ES-I3 (cell line): ENCODE measurements at regions not wholly inside any gene's neighbourhood (a gene's known extent, or its start where the extent isn't known, plus 50 kb on each side); places are given as distances from the start of the nearest gene placed in this dataset.

ENCODE experiments used
- H3K36me3 ChIP-seq: 2 replicates; pipeline ENCODE4 v1.6.1; 2013; ENCODE audit warnings: mild to moderate bottlenecking, low read length, control low read depth, moderate library complexity; ENCODE audit not compliant: insufficient read depth
- H3K4me1 ChIP-seq: 2 replicates; pipeline ENCODE4 v1.6.1; 2013; ENCODE audit warnings: mild to moderate bottlenecking, control low read depth, low read length; ENCODE audit not compliant: insufficient read depth
- H3K9ac ChIP-seq: 2 replicates; pipeline ENCODE4 v1.6.1; 2013; ENCODE audit warnings: low read depth, mild to moderate bottlenecking, low read length, moderate library complexity
- H3K9me3 ChIP-seq: 2 replicates; pipeline ENCODE4 v1.6.1; 2013; ENCODE audit warnings: mild to moderate bottlenecking, low read length, moderate library complexity; ENCODE audit not compliant: control insufficient read depth, insufficient read depth

DNA sequence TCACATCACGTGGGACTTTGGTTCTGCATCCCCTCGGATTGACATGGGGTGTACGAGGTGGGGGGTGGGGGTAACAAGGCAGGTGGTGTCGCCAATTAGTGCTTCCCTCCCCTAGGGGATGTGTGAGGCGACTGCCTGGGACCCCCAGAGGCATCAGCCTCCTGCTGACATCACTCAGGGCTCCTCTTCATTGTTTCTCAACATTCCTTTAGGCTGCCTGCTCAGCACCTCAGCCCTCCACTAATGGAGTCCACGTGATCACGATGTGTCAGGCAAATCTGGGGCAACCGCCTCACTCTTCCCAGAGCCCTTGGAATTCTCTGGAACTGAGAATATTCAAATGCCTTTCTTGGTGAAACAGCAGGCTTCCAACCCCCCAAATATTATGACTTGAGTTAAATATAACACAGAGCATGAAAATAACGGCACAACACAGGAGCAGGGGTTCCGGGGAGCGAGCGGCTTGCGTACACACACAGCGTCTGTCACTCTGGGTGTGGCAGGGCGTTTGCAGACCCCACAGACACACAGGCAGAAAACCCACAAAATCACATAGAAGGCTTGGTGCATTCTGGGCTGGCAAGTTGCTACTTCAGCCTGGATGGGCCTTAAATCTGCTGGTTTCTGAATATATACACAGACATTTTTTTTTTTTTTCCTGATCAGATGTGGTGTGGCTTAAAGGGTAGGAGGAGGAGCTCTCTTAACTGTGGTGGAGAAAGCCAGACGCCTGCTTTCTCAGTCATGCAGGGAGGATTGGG lies 170.1 kb upstream of the CADM1 start:
- H3K9ac ChIP-seq = no peak overlapping the region
- no peaks in the 10 kb centered on the region for H3K36me3 ChIP-seq
- H3K9me3 ChIP-seq = no peaks in the 10 kb centered on the region; the same call in 1 of the 2 replicates
- H3K4me1 ChIP-seq = peaks cover 28% of the 10 kb centered on the region

GRCh38 chr11:115673720-115674119 lies 169.5 kb upstream of the CADM1 start:
- Histone ChIP-seq H3K36me3 (no peaks in the 10 kb centered on the region), H3K9me3 (no peaks in the 10 kb centered on the region; the same call in 1 of the 2 replicates), H3K9ac (no peak overlapping the region), H3K4me1 (peaks cover 27% of the 10 kb centered on the region)

GRCh38 chr11:115672999-115673411 lies 168.8 kb upstream of the CADM1 start:
- Histone ChIP-seq H3K9ac (no peak overlapping the region), H3K9me3 (no peaks in the 10 kb centered on the region; the same call in 1 of the 2 replicates)

DNA sequence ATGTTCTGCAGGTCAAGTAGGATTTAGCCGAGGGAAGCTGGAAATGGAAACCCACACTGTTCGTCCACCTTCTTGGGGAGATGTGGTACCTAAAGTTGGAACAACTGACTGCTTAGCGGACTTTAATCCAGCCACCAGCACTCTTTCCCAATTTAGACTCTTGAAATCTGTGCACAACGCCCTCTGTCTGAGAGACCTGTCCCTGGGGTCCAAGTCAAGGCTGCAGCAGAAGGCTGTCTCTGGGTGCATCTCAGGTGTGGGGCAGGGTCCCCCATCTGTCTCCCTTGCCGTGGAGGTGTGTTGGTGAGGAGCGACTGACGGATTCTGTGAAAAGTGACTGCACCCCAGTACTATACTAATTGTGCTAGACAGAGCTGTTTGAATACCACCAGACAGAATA lies 168.2 kb upstream of the CADM1 start:
- Histone ChIP-seq H3K9ac (no peak overlapping the region), H3K4me1 (peaks cover 25% of the 10 kb centered on the region), H3K36me3 (no peaks in the 10 kb centered on the region)

More at GRCh38 chr11:115672999-115673411, 168.8 kb upstream of the CADM1 start:
- H3K36me3 ChIP-seq = no peaks in the 10 kb centered on the region
- peaks cover 25% of the 10 kb centered on the region for H3K4me1 ChIP-seq

GRCh38 chr11:115670538-115671205 lies 166.5 kb upstream of the CADM1 start:
- no peaks in the 10 kb centered on the region for H3K36me3 ChIP-seq
- H3K4me1 ChIP-seq = peaks cover 10% of the 10 kb centered on the region; the same call in 1 of the 2 replicates
- H3K9ac ChIP-seq = no peak overlapping the region
- H3K9me3 ChIP-seq = no peaks in the 10 kb centered on the region; the same call in 1 of the 2 replicates

More for the DNA sequence above, 168.2 kb upstream of the CADM1 start:
- no peaks in the 10 kb centered on the region; the same call in 1 of the 2 replicates for H3K9me3 ChIP-seq

- Histone ChIP-seq H3K4me1 (peaks cover 2% of the 10 kb centered on the region; the same call in 1 of the 2 replicates), H3K36me3 (no peaks in the 10 kb centered on the region)
These were observed 161.7 kb upstream of the CADM1 start for GRCh38 chr11:115665958-115666357.

GRCh38 chr11:115665175-115665821 lies 161.1 kb upstream of the CADM1 start:
- H3K9me3 ChIP-seq = no peaks in the 10 kb centered on the region
- no peak overlapping the region for H3K9ac ChIP-seq
- H3K4me1 ChIP-seq = peaks cover 2% of the 10 kb centered on the region; the same call in 1 of the 2 replicates
- no peaks in the 10 kb centered on the region for H3K36me3 ChIP-seq

More at GRCh38 chr11:115665958-115666357, 161.7 kb upstream of the CADM1 start:
- H3K9ac ChIP-seq = no peak overlapping the region
- H3K9me3 ChIP-seq = no peaks in the 10 kb centered on the region

GRCh38 chr11:115664313-115664712 lies 160.1 kb upstream of the CADM1 start:
- Histone ChIP-seq H3K9me3 (no peaks in the 10 kb centered on the region), H3K4me1 (peaks cover 2% of the 10 kb centered on the region; the same call in 1 of the 2 replicates), H3K36me3 (no peaks in the 10 kb centered on the region), H3K9ac (no peak overlapping the region)

DNA sequence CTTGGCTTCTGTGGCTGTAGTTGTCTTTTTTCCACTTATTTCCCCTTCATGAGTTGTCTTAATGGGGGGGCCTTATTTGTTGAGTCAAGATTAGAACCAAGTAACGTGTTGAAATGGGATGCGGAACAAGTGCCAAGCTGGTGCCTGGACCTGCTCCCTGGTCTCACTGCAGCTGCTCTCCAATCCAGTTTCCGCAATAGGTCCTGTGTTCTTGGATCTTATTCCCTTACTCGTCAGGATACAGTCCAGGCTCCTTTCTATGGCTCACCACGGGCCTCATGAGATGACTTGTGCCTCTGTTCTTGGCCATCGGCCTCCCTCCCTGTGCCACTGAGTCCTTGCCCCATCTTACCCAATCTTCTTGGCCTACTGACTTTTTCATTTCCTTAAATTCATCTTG lies 159.6 kb upstream of the CADM1 start:
- H3K4me1 ChIP-seq = peaks cover 4% of the 10 kb centered on the region; the same call in 1 of the 2 replicates
- no peaks in the 10 kb centered on the region for H3K9me3 ChIP-seq
- no peak overlapping the region for H3K9ac ChIP-seq
- no peaks in the 10 kb centered on the region for H3K36me3 ChIP-seq

GRCh38 chr11:115660030-115660805 lies 156.0 kb upstream of the CADM1 start:
- Histone ChIP-seq H3K4me1 (peaks cover 3% of the 10 kb centered on the region; the same call in 1 of the 2 replicates), H3K9ac (peak overlapping the region; percentile 74), H3K36me3 (no peaks in the 10 kb centered on the region), H3K9me3 (no peaks in the 10 kb centered on the region)

DNA sequence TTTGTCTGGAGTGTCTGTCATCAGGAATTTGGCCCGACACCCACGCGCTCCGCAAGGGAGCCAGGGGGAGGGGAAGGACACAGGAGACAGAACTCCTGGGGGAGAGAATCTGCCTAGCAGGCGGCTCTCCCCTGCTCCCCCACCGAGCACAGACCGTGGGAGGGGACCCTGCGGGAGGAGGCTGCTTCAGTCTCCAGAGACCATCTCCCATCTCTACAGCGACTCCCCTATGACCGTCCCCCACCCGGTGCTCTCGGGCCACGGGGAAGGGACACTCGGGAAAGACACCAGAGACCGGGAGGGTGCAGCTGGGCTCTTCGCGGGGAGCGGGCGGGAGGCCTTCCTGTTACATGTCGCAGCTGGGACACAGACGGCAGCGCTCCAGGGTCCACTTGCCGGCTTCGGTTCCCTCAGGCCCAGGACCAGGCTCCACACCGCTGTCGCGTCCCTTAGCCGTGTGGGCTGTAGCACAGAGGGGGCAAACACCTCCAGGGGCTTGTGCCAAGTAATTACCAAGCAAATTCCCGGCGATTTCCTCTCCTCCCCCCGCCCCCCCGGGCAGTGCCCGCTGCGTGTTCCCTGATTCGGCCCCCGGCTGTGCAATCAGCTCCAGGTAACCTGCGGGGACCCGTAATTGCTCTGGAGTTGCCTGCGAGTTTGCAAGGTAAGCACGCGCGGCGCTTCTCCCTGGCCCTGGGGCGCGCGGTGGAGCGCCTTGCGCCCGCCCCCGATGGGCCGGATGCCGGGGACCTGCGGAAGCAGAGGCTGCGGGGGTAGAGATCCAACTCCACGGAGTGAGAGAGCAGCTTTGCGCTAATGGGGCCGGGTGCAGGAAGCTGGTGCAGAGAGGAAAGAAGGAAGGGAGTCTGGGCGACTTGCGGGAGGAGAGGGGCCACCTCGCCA lies 155.1 kb upstream of the CADM1 start:
- H3K9me3 ChIP-seq = no peaks in the 10 kb centered on the region
- no peaks in the 10 kb centered on the region for H3K36me3 ChIP-seq
- H3K9ac ChIP-seq = peak overlapping the region; percentile 74
- 0 out of 2 replicates have a peak, but pooled peaks cover 3% of the 10 kb centered on the region for H3K4me1 ChIP-seq

- Histone ChIP-seq H3K9me3 (no peaks in the 10 kb centered on the region), H3K9ac (no peak overlapping the region)
These were observed 153.4 kb upstream of the CADM1 start for GRCh38 chr11:115657586-115657985.

DNA sequence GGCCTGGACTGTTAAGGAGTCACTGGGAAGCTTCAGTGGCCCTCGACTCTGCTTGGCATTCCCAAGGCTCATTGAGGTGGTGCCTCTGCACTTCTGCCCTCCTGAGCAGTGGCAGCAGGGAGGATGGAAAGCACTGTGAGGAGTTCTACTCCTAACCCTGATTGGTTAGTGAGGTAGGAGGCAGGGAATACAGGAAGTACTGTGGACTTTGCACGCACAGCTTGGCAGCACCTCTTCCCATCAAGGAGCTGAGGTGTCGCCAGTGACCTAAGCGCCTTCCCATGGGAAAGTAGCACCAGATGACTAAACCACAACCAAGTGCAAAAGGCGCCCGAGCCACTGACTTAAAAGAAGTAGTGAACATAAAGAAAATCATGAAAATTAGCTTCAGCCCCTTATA lies 152.5 kb upstream of the CADM1 start:
- Histone ChIP-seq H3K36me3 (no peaks in the 10 kb centered on the region), H3K9ac (no peak overlapping the region), H3K4me1 (0 out of 2 replicates have a peak, but pooled peaks cover 3% of the 10 kb centered on the region), H3K9me3 (no peaks in the 10 kb centered on the region)

More at GRCh38 chr11:115657586-115657985, 153.4 kb upstream of the CADM1 start:
- H3K4me1 ChIP-seq = 0 out of 2 replicates have a peak, but pooled peaks cover 3% of the 10 kb centered on the region
- H3K36me3 ChIP-seq = no peaks in the 10 kb centered on the region
